IMR-90 (cell line): ENCODE measurements at regions not wholly inside any gene's neighbourhood (a gene's known extent, or its start where the extent isn't known, plus 50 kb on each side); places are given as distances from the start of the nearest gene placed in this dataset.

Source experiments
- ATAC-seq: fragments of 200-7000 bp; cut with Tn5 transposase; 2 replicates; pipeline ENCODE4 v1.9.1; 2020; ENCODE audit warnings: low read depth, mild to moderate bottlenecking, moderate library complexity
- BruUV-seq: library from RNA; stranded (reverse); fragments of 400-500 nt; replicated peaks from 2 replicates; lab custom pipeline; 2021; lab: Mats Ljungman, UMichigan
- CTCF ChIA-PET: fragments of 300-600 bp; formaldehyde crosslinking; extraction: SDS; loops from one replicate; lab custom pipeline; 2021; ENCODE audit warnings: antibody characterized with exemption; lab: Yijun Ruan, JAX
- POLR2A ChIA-PET: fragments of 300-600 bp; sonication (Branson Sonifier 250); formaldehyde crosslinking; loops from one replicate; lab custom pipeline; 2022; ENCODE audit warnings: antibody characterized with exemption; ENCODE audit not compliant: unreplicated experiment; lab: Charles Lee
- DNase-seq: peaks from one replicate; pipeline ENCODE4 v3.0.0; 2013
- H2AFZ ChIP-seq: replicated peaks from 2 replicates; pipeline ENCODE3; 2013; ENCODE audit warnings: low read length, mild to moderate bottlenecking; ENCODE audit not compliant: poor library complexity
- H2AK5ac ChIP-seq: 2 replicates; pipeline ENCODE4 v1.6.1; 2013; ENCODE audit warnings: low read depth, low read length, inconsistent platforms
- H2AK9ac ChIP-seq: replicated peaks from 2 replicates; pipeline ENCODE3; 2013; ENCODE audit warnings: mild to moderate bottlenecking, low read depth, low read length, moderate library complexity; ENCODE audit not compliant: poor library complexity
- H2BK120ac ChIP-seq: 2 replicates; pipeline ENCODE4 v1.6.1; 2013; ENCODE audit warnings: low read depth, low read length, inconsistent platforms
- H2BK15ac ChIP-seq: 3 replicates; pipeline ENCODE4 v1.6.1; 2013; ENCODE audit warnings: low read depth, low read length, inconsistent platforms
- H2BK20ac ChIP-seq: 2 replicates; pipeline ENCODE4 v1.6.1; 2013; ENCODE audit warnings: low read depth, mild to moderate bottlenecking, inconsistent platforms, low read length, moderate library complexity
- H2BK5ac ChIP-seq: 2 replicates; pipeline ENCODE4 v1.6.1; 2013; ENCODE audit warnings: mild to moderate bottlenecking, low read depth, low read length, inconsistent platforms; ENCODE audit not compliant: poor library complexity, severe bottlenecking
- H3K14ac ChIP-seq: replicated peaks from 2 replicates; pipeline ENCODE4 v1.6.1; 2013; ENCODE audit warnings: low read depth, low read length, inconsistent platforms
- H3K18ac ChIP-seq: 2 replicates; pipeline ENCODE4 v1.6.1; 2013; ENCODE audit warnings: low read depth, low read length, control low read depth
- H3K23ac ChIP-seq: 2 replicates; pipeline ENCODE4 v1.6.1; 2013; ENCODE audit warnings: low read depth, low read length, inconsistent platforms
- H3K27ac ChIP-seq: 2 replicates; pipeline ENCODE4 v1.5.1; 2013; ENCODE audit warnings: mild to moderate bottlenecking, control low read depth, low read length; ENCODE audit not compliant: insufficient read depth
- H3K27me3 ChIP-seq: 2 replicates; pipeline ENCODE4 v1.6.1; 2013; ENCODE audit warnings: low read length; ENCODE audit not compliant: control insufficient read depth, insufficient read depth
- H3K36me3 ChIP-seq: 2 replicates; pipeline ENCODE4 v1.6.1; 2013; ENCODE audit warnings: low read length, mixed read lengths; ENCODE audit not compliant: control insufficient read depth, insufficient read depth
- H3K4ac ChIP-seq: 2 replicates; pipeline ENCODE4 v1.6.1; 2013; ENCODE audit warnings: low read depth, low read length, inconsistent platforms
- H3K4me1 ChIP-seq: 2 replicates; pipeline ENCODE4 v1.6.1; 2013; ENCODE audit warnings: low read length, mixed read lengths; ENCODE audit not compliant: control insufficient read depth, insufficient read depth
- H3K4me2 ChIP-seq: 2 replicates; pipeline ENCODE4 v1.6.1; 2013; ENCODE audit warnings: low read depth, mild to moderate bottlenecking, control low read depth, low read length, moderate library complexity
- H3K4me3 ChIP-seq: 2 replicates; pipeline ENCODE4 v1.5.1; 2013; ENCODE audit warnings: low read depth, mild to moderate bottlenecking, control low read depth, low read length, moderate library complexity; ENCODE audit not compliant: insufficient read depth
- H3K56ac ChIP-seq: 2 replicates; pipeline ENCODE4 v1.6.1; 2013; ENCODE audit warnings: low read length, inconsistent platforms; ENCODE audit not compliant: insufficient read depth; ENCODE audit errors: extremely low read depth
- H3K79me1 ChIP-seq, 2 experiments: 2 replicates each; pipeline ENCODE4 v1.6.1; 2013; ENCODE audit warnings: low read length in 2 of 2, inconsistent platforms in 1 of 2, low read depth in 1 of 2
- H3K9ac ChIP-seq: 2 replicates; pipeline ENCODE4 v1.6.1; 2013; ENCODE audit warnings: low read depth, low read length, control low read depth
- H3K9me1 ChIP-seq: 2 replicates; pipeline ENCODE4 v1.6.1; 2013; ENCODE audit warnings: low read length, inconsistent platforms; ENCODE audit not compliant: insufficient read depth
- H3K9me3 ChIP-seq: 2 replicates; pipeline ENCODE4 v1.6.1; 2013; ENCODE audit warnings: low read length; ENCODE audit not compliant: control insufficient read depth, insufficient read depth
- H4K20me1 ChIP-seq: 2 replicates; pipeline ENCODE4 v1.6.1; 2013; ENCODE audit warnings: low read length, inconsistent platforms; ENCODE audit not compliant: insufficient read depth
- H4K5ac ChIP-seq: 2 replicates; pipeline ENCODE4 v1.6.1; 2013; ENCODE audit warnings: mild to moderate bottlenecking, low read depth, low read length, control low read depth
- H4K8ac ChIP-seq, 2 experiments: 2 replicates each; pipeline ENCODE4 v1.6.1; 2013; ENCODE audit warnings: low read depth in 2 of 2, low read length in 2 of 2, control low read depth in 1 of 2, inconsistent platforms in 1 of 2
- H4K91ac ChIP-seq: 2 replicates; pipeline ENCODE4 v1.6.1; 2013; ENCODE audit warnings: low read depth, low read length, inconsistent platforms; ENCODE audit not compliant: insufficient read depth
- CHD1 ChIP-seq: IDR thresholded peaks from 2 replicates; pipeline ENCODE4 v1.6.1; 2012; ENCODE audit warnings: low read depth, low read length, improper control_type of control experiment
- MAFK ChIP-seq: IDR thresholded peaks from 2 replicates; pipeline ENCODE4 v1.6.1; 2012; ENCODE audit warnings: low read depth, low read length, improper control_type of control experiment
- MXI1 ChIP-seq: IDR thresholded peaks from 2 replicates; pipeline ENCODE4 v1.6.1; 2012; ENCODE audit warnings: low read depth, mild to moderate bottlenecking, low read length, moderate library complexity, borderline replicate concordance
- POLR2A ChIP-seq: IDR thresholded peaks from 2 replicates; pipeline ENCODE4 v1.6.1; 2012; ENCODE audit warnings: mild to moderate bottlenecking, low read depth, low read length
- RCOR1 ChIP-seq: IDR thresholded peaks from 2 replicates; pipeline ENCODE4 v1.6.1; 2012; ENCODE audit warnings: mild to moderate bottlenecking, low read length, improper control_type of control experiment; ENCODE audit not compliant: insufficient replicate concordance
- RFX5 ChIP-seq: IDR thresholded peaks from 2 replicates; pipeline ENCODE4 v1.8.0; 2012; ENCODE audit warnings: low read depth, mild to moderate bottlenecking, low read length, moderate library complexity
- SMC3 ChIP-seq: fragments of 150-350 bp; IDR thresholded peaks from 2 replicates; pipeline ENCODE4 v1.6.1; 2016; ENCODE audit warnings: low read depth, mild to moderate bottlenecking, antibody characterized with exemption, low read length, moderate library complexity
- whole genome bisulfite sequencing, 2 experiments: methylation state at CpG; one replicate each; pipeline versions ENCODE4 v1.1.5 to v1.1.7; 2013; ENCODE audit warnings: missing lambda C conversion rate in 2 of 2; ENCODE audit not compliant: insufficient read length in 1 of 2; ENCODE audit errors: extremely low coverage in 2 of 2; 5-methylcytosine and 5-hydroxymethylcytosine counted together
- dilution Hi-C: fragments of 300-500 bp; cut with HindIII; formaldehyde crosslinking; loops from one replicate; pipeline ENCODE4 v1.14.3; 2018; ENCODE audit warnings: low sequenced_read_pairs; ENCODE audit not compliant: unreplicated experiment
- in situ Hi-C: fragments of 300-500 bp; cut with MboI; formaldehyde crosslinking; loops from 3 replicates; pipeline ENCODE4 v1.14.3; 2019; ENCODE audit warnings: low sequenced_read_pairs, inconsistent platforms, mixed read lengths
- intact Hi-C: fragments of 100-400 bp; cut with micrococcal nuclease; formaldehyde crosslinking; loops from 2 replicates; pipeline ENCODE4 v1.10.0; 2022
- TF ChIP-seq, protein P1 (sequence below): conservative IDR thresholded peaks from 2 replicates; pipeline ENCODE4 v1.5.1; 2012; ENCODE audit warnings: mild to moderate bottlenecking, low read depth, low read length, improper control_type of control experiment
- TF ChIP-seq, protein P2 (sequence below): fragments of 150-350 bp; IDR thresholded peaks from 2 replicates; pipeline ENCODE4 v1.6.1; 2016; ENCODE audit warnings: low read depth, mild to moderate bottlenecking, low read length, moderate library complexity, borderline replicate concordance

DNA sequence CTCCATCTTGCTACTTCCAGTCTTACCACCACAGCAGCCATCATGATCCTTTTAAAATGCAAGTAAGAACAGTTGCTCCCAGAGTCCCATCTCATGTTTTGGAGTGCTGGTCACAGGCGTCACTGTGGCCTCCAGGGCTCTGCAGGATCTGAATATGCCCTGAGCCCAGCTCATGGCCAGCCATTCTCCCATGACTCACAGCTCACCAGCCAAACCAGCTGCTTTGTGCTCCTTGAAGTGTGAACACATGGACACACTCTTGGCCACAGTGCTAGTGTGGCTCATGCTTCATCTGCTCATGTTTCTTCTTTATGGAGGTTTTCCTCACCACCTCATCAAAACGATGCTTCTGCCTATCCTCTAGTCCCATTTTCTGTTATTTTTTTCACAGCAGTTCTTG, 466.5 kb downstream of the UQCRFS1 start:
- CTCF ChIA-PET = no interaction called here

More for the DNA sequence above, 466.5 kb downstream of the UQCRFS1 start:
- H4K91ac ChIP-seq = no peak overlapping the region
- POLR2A ChIA-PET = no interaction called here
- H2BK5ac ChIP-seq = no peak overlapping the region
- H2BK15ac ChIP-seq = no peak overlapping the region
- BruUV-seq = no TSS peak
- no peak overlapping the region for H4K8ac ChIP-seq
- no peaks in the 10 kb centered on the region for H4K20me1 ChIP-seq
- no peak for ATAC-seq
- H3K56ac ChIP-seq = no peak overlapping the region
- H2BK20ac ChIP-seq = no peak overlapping the region
- no peak overlapping the region for H3K4me2 ChIP-seq
- H3K9me1 ChIP-seq = no peaks in the 10 kb centered on the region
- in situ Hi-C loops (loop anchor here (25.0 kb wide), 2 partner anchors 241 to 516 kb away; no protein-coding TSS in a partner anchor), intact Hi-C loops (no loop called here), dilution Hi-C loops (no loop called here)
- no peak overlapping the region for H4K5ac ChIP-seq
- H3K79me1 ChIP-seq = no peaks in the 10 kb centered on the region
- TF ChIP-seq MAFK = no peak
- TF ChIP-seq POLR2A = no peak
- TF ChIP-seq CHD1 = no peak
- TF ChIP-seq RCOR1 = no peak
- TF ChIP-seq, protein P1, sequence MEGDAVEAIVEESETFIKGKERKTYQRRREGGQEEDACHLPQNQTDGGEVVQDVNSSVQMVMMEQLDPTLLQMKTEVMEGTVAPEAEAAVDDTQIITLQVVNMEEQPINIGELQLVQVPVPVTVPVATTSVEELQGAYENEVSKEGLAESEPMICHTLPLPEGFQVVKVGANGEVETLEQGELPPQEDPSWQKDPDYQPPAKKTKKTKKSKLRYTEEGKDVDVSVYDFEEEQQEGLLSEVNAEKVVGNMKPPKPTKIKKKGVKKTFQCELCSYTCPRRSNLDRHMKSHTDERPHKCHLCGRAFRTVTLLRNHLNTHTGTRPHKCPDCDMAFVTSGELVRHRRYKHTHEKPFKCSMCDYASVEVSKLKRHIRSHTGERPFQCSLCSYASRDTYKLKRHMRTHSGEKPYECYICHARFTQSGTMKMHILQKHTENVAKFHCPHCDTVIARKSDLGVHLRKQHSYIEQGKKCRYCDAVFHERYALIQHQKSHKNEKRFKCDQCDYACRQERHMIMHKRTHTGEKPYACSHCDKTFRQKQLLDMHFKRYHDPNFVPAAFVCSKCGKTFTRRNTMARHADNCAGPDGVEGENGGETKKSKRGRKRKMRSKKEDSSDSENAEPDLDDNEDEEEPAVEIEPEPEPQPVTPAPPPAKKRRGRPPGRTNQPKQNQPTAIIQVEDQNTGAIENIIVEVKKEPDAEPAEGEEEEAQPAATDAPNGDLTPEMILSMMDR = no peak
- TF ChIP-seq, protein P2, sequence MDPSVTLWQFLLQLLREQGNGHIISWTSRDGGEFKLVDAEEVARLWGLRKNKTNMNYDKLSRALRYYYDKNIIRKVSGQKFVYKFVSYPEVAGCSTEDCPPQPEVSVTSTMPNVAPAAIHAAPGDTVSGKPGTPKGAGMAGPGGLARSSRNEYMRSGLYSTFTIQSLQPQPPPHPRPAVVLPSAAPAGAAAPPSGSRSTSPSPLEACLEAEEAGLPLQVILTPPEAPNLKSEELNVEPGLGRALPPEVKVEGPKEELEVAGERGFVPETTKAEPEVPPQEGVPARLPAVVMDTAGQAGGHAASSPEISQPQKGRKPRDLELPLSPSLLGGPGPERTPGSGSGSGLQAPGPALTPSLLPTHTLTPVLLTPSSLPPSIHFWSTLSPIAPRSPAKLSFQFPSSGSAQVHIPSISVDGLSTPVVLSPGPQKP = no peak
- TF ChIP-seq MXI1 = no peak
- TF ChIP-seq SMC3 = no peak
- no peak for TF ChIP-seq RFX5
- no peak overlapping the region for H2AFZ ChIP-seq
- no peak for DNase-seq
- H3K4ac ChIP-seq = no peak overlapping the region
- H3K18ac ChIP-seq = no peak overlapping the region
- no peaks in the 10 kb centered on the region for H3K27me3 ChIP-seq
- H3K4me1 ChIP-seq = no peaks in the 10 kb centered on the region
- no peak overlapping the region for H2AK5ac ChIP-seq
- H3K4me3 ChIP-seq = no peak overlapping the region
- H3K23ac ChIP-seq = no peak overlapping the region
- H2AK9ac ChIP-seq = no peak overlapping the region
- no peak overlapping the region for H3K9ac ChIP-seq
- no peak overlapping the region for H2BK120ac ChIP-seq
- H3K27ac ChIP-seq = no peak overlapping the region
- no peak overlapping the region for H3K14ac ChIP-seq
- H3K9me3 ChIP-seq = no peaks in the 10 kb centered on the region
- WGBS, 2 experiments = no CpG with 5 or more reads among the region's 2 CpGs
- no peaks in the 10 kb centered on the region for H3K36me3 ChIP-seq
